HS-5 (cell line): ENCODE measurements at regions not wholly inside any gene's neighbourhood (a gene's known extent, or its start where the extent isn't known, plus 50 kb on each side); places are given as distances from the start of the nearest gene placed in this dataset.

Source experiments
- DNase-seq: peaks from one replicate; pipeline ENCODE4 v3.0.0-alpha.2; 2012; ENCODE audit warnings: low read depth

GRCh38 chr16:79658301-79659033 lies 57.9 kb upstream of the MAF start:
- DNase-seq = no peak

- DNase-seq = no peak
These were observed 56.1 kb upstream of the MAF start for GRCh38 chr16:79656553-79657115.

GRCh38 chr16:79653373-79653891 lies 52.9 kb upstream of the MAF start:
- no peak for DNase-seq

GRCh38 chr16:79651363-79651762 lies 50.8 kb upstream of the MAF start:
- DNase-seq = no peak
